ENCODE measurements at regions not wholly inside any gene's neighbourhood (a gene's known extent, or its start where the extent isn't known, plus 50 kb on each side); places are given as distances from the start of the nearest gene placed in this dataset.

- no peaks in the 10 kb centered on the region for H3K27me3 ChIP-seq (replicated peaks; ENCODE audit: insufficient read depth)
- WGBS, result 87% methylated on average over 6 of the region's 6 CpGs
- TF ChIP-seq POLR2A (IDR thresholded peaks at IDR 0.05), result no peak
- TF ChIP-seq POLR2AphosphoS5 (IDR thresholded peaks at IDR 0.05), result no peak
- no peak for TF ChIP-seq CTCF (IDR thresholded peaks at IDR 0.05)
- H3K4me1 ChIP-seq (replicated peaks), result no peaks in the 10 kb centered on the region
- no peaks in the 10 kb centered on the region for H3K9me3 ChIP-seq
- no peak overlapping the region for H3K4me3 ChIP-seq
- H3K36me3 ChIP-seq, result no peaks in the 10 kb centered on the region
- DNase-seq (ENCODE audit: low spot score), result no peak
- intact Hi-C loops (cut with DNase I), result no loop called here
- H3K27ac ChIP-seq, result no peak overlapping the region
These were observed 338.2 kb upstream of the GATB start for GRCh38 chr4:152099061-152099425.

DNA sequence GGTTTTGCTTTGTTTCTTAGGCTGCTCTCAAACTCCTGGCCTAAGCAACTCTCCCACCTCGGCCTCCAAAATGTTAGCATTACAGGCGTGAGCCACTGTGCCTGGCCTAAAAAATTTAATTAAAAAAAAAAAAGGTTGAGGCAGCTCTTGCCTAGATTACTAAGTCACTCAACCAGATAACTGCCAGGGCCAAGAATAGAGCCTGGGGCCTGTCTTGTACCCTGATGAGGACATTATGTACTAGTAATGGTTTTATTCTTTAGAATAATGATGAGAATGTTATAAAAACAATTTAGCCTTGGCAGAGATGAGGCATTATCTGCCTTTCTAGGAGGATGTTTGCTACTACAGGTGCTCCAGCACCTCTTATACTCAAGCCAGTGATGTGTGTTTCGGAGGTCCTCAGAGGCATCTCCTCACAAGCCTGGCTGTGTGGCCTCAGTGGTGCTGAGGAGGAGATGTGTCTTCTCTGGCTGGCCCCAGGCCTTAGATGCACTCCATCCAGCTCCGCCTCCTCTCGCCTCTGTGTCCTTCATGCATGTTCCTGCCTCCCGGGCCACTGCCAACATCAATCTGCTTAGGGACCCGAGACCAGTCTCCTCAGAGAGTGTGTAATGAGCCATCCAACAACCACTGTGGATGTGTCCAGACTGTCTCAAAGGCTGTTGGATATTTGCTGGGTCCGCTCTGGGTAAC, 337.7 kb upstream of the GATB start:
- H3K9me3 ChIP-seq, result no peaks in the 10 kb centered on the region
- H3K27me3 ChIP-seq (replicated peaks; ENCODE audit: insufficient read depth), result no peaks in the 10 kb centered on the region
- intact Hi-C loops (cut with DNase I), result no loop called here
- TF ChIP-seq CTCF (IDR thresholded peaks at IDR 0.05) (no peak), POLR2A (IDR thresholded peaks at IDR 0.05) (no peak), POLR2AphosphoS5 (IDR thresholded peaks at IDR 0.05) (no peak)
- no peak overlapping the region for H3K4me3 ChIP-seq
- DNase-seq (ENCODE audit: low spot score), result no peak
- no peaks in the 10 kb centered on the region for H3K36me3 ChIP-seq
- no peak overlapping the region for H3K27ac ChIP-seq
- WGBS, result 95% methylated on average over 8 of the region's 8 CpGs
- H3K4me1 ChIP-seq (replicated peaks), result no peaks in the 10 kb centered on the region

DNA sequence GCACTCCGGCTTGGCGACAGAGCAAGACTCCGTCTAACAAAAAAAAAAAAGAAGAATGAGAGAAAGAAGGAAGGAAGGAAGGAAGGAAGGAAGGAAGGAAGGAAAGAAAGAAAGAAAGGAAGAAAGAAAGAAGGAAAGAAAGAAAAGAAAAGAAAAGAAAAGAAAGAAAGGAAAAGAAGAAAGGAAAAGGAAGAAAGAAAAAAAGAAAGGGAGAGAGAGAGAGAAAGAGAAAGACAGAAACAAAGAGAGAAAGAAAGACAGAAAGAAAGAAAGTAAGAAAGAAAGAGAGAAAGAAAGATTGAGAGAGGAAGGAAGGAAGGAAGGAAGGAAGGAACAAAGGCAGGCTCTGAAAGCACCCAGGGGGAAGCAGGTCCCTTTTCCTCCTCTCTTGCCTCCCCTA, 336.6 kb upstream of the GATB start:
- WGBS, result 94% methylated on average over 3 of the region's 3 CpGs
- no peaks in the 10 kb centered on the region for H3K4me1 ChIP-seq (replicated peaks)
- no peaks in the 10 kb centered on the region for H3K27me3 ChIP-seq (replicated peaks; ENCODE audit: insufficient read depth)
- H3K4me3 ChIP-seq, result no peak overlapping the region
- intact Hi-C loops (cut with DNase I), result no loop called here
- H3K27ac ChIP-seq, result no peak overlapping the region
- no peak for TF ChIP-seq POLR2A (IDR thresholded peaks at IDR 0.05)
- TF ChIP-seq POLR2AphosphoS5 (IDR thresholded peaks at IDR 0.05), result no peak
- no peak for TF ChIP-seq CTCF (IDR thresholded peaks at IDR 0.05)
- DNase-seq (ENCODE audit: low spot score), result no peak
- H3K9me3 ChIP-seq, result no peaks in the 10 kb centered on the region
- no peaks in the 10 kb centered on the region for H3K36me3 ChIP-seq

GRCh38 chr4:152095701-152096070, 334.9 kb upstream of the GATB start:
- H3K36me3 ChIP-seq, result no peaks in the 10 kb centered on the region
- no peak for TF ChIP-seq POLR2AphosphoS5 (IDR thresholded peaks at IDR 0.05)
- no peak for TF ChIP-seq CTCF (IDR thresholded peaks at IDR 0.05)
- no peak for DNase-seq (ENCODE audit: low spot score)
- H3K4me1 ChIP-seq (replicated peaks), result no peaks in the 10 kb centered on the region
- no peaks in the 10 kb centered on the region for H3K9me3 ChIP-seq
- WGBS, result 60% methylated on average over 1 of the region's 1 CpG
- intact Hi-C loops (cut with DNase I), result no loop called here
- no peak overlapping the region for H3K4me3 ChIP-seq
- no peak overlapping the region for H3K27ac ChIP-seq
- no peaks in the 10 kb centered on the region for H3K27me3 ChIP-seq (replicated peaks; ENCODE audit: insufficient read depth)

- TF ChIP-seq CTCF (IDR thresholded peaks at IDR 0.05) (no peak), POLR2AphosphoS5 (IDR thresholded peaks at IDR 0.05) (peak; percentile 71), POLR2A (IDR thresholded peaks at IDR 0.05) (no peak)
- H3K4me1 ChIP-seq (replicated peaks), result no peaks in the 10 kb centered on the region
- no peak overlapping the region for H3K27ac ChIP-seq
- no peaks in the 10 kb centered on the region for H3K36me3 ChIP-seq
- H3K9me3 ChIP-seq, result no peaks in the 10 kb centered on the region
- DNase-seq (ENCODE audit: low spot score), result peak; percentile 46
- no peak overlapping the region for H3K4me3 ChIP-seq
- H3K27me3 ChIP-seq (replicated peaks; ENCODE audit: insufficient read depth), result no peaks in the 10 kb centered on the region
- 27% methylated on average over 8 of the region's 8 CpGs for WGBS
- intact Hi-C loops (cut with DNase I), result no loop called here
These were observed 334.3 kb upstream of the GATB start for GRCh38 chr4:152094970-152095700.
